NCI-H1105 (cell line): ENCODE measurements at regions not wholly inside any gene's neighbourhood (a gene's known extent, or its start where the extent isn't known, plus 50 kb on each side); places are given as distances from the start of the nearest gene placed in this dataset.
"Not testable (repeated sequence)": the region's sequence is repeated elsewhere in the genome, so short reads cannot be mapped to it uniquely, and the experiment has no call there.

Experiments
- DNase-seq: peaks from one replicate; lab custom pipeline; 2025; lab: John Stamatoyannopoulos, UW

GRCh38 chr18:35770376-35771014, 189.0 kb downstream of the GALNT1 start:
- no peak for DNase-seq

GRCh38 chr18:35771172-35771571, 189.6 kb downstream of the GALNT1 start:
- DNase-seq: no peak

GRCh38 chr18:35775887-35776286, 194.3 kb downstream of the GALNT1 start:
- no peak for DNase-seq

- DNase-seq: no peak
Measured at GRCh38 chr18:35776473-35776872, 194.9 kb downstream of the GALNT1 start.

GRCh38 chr18:35777039-35777438, 195.4 kb upstream of the RMP24 start:
- no peak for DNase-seq

GRCh38 chr18:35778850-35779627, 193.4 kb upstream of the RMP24 start:
- DNase-seq: no peak

GRCh38 chr18:35780937-35781336, 191.5 kb upstream of the RMP24 start:
- no peak for DNase-seq

GRCh38 chr18:35782926-35783325, 189.6 kb upstream of the RMP24 start:
- DNase-seq: no peak

GRCh38 chr18:35786365-35787042, 186.0 kb upstream of the RMP24 start:
- no peak for DNase-seq

- DNase-seq: no peak
Measured at GRCh38 chr18:35789543-35789942, 182.9 kb upstream of the RMP24 start.

- DNase-seq: no peak
Measured at GRCh38 chr18:35797948-35798347, 174.5 kb upstream of the RMP24 start.

GRCh38 chr18:35803551-35803950, 168.9 kb upstream of the RMP24 start:
- DNase-seq: no peak

GRCh38 chr18:35804377-35804776, 168.1 kb upstream of the RMP24 start:
- no peak for DNase-seq

- no peak for DNase-seq
Measured at GRCh38 chr18:35807811-35808335, 164.6 kb upstream of the RMP24 start.

GRCh38 chr18:35808796-35809195, 163.7 kb upstream of the RMP24 start:
- no peak for DNase-seq

- DNase-seq: no peak
Measured at GRCh38 chr18:35810520-35810919, 162.0 kb upstream of the RMP24 start.

- DNase-seq: no peak
Measured at GRCh38 chr18:35811896-35812295, 160.6 kb upstream of the RMP24 start.

- DNase-seq: not testable (repeated sequence)
Measured at GRCh38 chr18:35815011-35815410, 157.5 kb upstream of the RMP24 start.

GRCh38 chr18:35816003-35816402, 156.5 kb upstream of the RMP24 start:
- no peak for DNase-seq

GRCh38 chr18:35817604-35818352, 154.7 kb upstream of the RMP24 start:
- DNase-seq: no peak

- no peak for DNase-seq
Measured at GRCh38 chr18:35818353-35818667, 154.2 kb upstream of the RMP24 start.

- DNase-seq: no peak
Measured at GRCh38 chr18:35822413-35822812, 150.1 kb upstream of the RMP24 start.
